ENCODE measurements at regions not wholly inside any gene's neighbourhood (a gene's known extent, or its start where the extent isn't known, plus 50 kb on each side); places are given as distances from the start of the nearest gene placed in this dataset.

DNA sequence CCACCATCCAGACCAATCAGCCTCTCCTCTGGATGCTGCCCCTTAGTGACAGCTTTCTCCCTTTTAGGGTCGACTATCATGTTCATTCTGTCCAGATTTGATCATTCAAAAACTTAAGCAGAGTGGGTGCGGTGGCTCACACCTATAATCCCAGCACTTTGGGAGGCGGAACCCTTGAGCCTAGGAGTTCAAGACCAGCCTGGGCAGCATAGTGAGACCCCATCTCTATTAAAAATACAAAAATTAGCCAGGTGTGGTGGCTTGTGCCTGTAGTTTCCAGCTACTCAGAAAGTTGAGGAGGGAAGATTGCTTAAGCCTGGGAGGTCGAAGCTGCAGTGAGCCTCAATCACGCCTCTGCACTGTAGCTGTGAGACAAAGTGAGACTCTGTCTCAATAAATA is 68.3 kb upstream of the ZCCHC2 start:
- 88 to 93% methylated on average over 5 of the region's 5 CpGs for WGBS, 2 donors

DNA sequence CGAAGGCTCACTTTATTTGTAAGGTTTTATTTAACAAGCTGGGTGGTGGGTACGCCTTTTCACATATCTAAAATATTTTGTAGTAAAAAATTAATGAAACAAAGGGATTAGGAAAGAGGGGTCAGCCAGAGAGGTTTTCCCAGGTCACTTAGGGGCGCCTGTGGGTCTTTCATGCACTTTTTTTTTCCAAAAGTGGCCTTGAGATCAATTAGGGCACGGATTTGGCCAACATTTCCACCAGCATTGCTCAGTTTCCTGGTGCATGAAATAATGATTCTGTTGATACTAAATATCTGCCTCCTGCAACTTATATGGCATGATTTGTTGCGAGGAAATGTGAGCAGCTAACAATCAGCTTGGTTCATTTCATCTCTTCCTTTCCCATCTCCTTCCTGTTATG is 67.6 kb upstream of the ZCCHC2 start:
- no peak for TF ChIP-seq EP300 (IDR thresholded peaks at IDR 0.05)
- TF ChIP-seq, protein P1, sequence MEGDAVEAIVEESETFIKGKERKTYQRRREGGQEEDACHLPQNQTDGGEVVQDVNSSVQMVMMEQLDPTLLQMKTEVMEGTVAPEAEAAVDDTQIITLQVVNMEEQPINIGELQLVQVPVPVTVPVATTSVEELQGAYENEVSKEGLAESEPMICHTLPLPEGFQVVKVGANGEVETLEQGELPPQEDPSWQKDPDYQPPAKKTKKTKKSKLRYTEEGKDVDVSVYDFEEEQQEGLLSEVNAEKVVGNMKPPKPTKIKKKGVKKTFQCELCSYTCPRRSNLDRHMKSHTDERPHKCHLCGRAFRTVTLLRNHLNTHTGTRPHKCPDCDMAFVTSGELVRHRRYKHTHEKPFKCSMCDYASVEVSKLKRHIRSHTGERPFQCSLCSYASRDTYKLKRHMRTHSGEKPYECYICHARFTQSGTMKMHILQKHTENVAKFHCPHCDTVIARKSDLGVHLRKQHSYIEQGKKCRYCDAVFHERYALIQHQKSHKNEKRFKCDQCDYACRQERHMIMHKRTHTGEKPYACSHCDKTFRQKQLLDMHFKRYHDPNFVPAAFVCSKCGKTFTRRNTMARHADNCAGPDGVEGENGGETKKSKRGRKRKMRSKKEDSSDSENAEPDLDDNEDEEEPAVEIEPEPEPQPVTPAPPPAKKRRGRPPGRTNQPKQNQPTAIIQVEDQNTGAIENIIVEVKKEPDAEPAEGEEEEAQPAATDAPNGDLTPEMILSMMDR (IDR thresholded peaks at IDR 0.05): no peak
- TF ChIP-seq POLR2A (IDR thresholded peaks at IDR 0.05): no peak
- H3K27me3 ChIP-seq: no peaks in the 10 kb centered on the region

More for the DNA sequence above, 68.3 kb upstream of the ZCCHC2 start:
- Histone ChIP-seq H3K27me3 (no peaks in the 10 kb centered on the region), H3K4me1 (peaks cover 0 to 13% (median 0%) of the 10 kb centered on the region in 4 donors), H3K4me3 (no peak overlapping the region), H3K27ac (no peak overlapping the region), H3K9me3 (no peaks in the 10 kb centered on the region), H3K36me3 (no peaks in the 10 kb centered on the region)
- no peak for DNase-seq (ENCODE audit: low spot score in 2 of 2)
- TF ChIP-seq, protein P1 (IDR thresholded peaks at IDR 0.05): no peak
- no peak for TF ChIP-seq EP300 (IDR thresholded peaks at IDR 0.05)
- TF ChIP-seq POLR2A (IDR thresholded peaks at IDR 0.05): no peak

DNA sequence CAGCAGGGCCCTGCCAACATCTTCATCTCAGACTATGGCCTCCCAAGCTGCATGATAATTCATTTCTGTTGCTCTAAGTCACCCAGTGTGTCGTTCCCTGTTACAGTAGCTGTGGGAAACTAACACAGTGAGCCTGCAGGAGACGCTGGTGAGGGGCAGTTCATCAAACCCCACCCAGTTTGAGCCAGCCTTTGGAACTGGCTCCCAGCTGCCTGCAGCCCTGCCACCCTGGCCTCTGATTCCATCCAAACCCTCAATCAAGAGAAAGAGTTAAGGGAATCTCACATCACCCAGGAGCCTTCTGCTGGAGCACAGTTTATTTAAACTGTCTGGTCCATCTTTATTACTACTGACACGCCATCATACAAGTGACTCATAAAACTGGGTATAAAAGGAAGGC is 64.9 kb upstream of the ZCCHC2 start:
- WGBS, 2 donors: 61 to 65% methylated on average over 3 of the region's 3 CpGs
- Histone ChIP-seq H3K36me3 (no peaks in the 10 kb centered on the region), H3K9me3 (no peaks in the 10 kb centered on the region), H3K27ac (no peak overlapping the region), H3K4me1 (no peaks in the 10 kb centered on the region), H3K27me3 (no peaks in the 10 kb centered on the region), H3K4me3 (no peak overlapping the region)
- TF ChIP-seq EP300 (IDR thresholded peaks at IDR 0.05) (no peak), POLR2A (IDR thresholded peaks at IDR 0.05) (no peak)
- TF ChIP-seq, protein P1 (IDR thresholded peaks at IDR 0.05): no peak
- no peak for DNase-seq (ENCODE audit: low spot score in 2 of 2)

More for the DNA sequence above, 67.6 kb upstream of the ZCCHC2 start:
- Histone ChIP-seq H3K4me1 (peaks cover 0 to 13% (median 0%) of the 10 kb centered on the region in 4 donors), H3K4me3 (no peak overlapping the region), H3K36me3 (no peaks in the 10 kb centered on the region), H3K9me3 (no peaks in the 10 kb centered on the region), H3K27ac (no peak overlapping the region)
- WGBS, 2 donors: 51 to 52% methylated on average over 5 of the region's 5 CpGs
- no peak for DNase-seq (ENCODE audit: low spot score in 2 of 2)

DNA sequence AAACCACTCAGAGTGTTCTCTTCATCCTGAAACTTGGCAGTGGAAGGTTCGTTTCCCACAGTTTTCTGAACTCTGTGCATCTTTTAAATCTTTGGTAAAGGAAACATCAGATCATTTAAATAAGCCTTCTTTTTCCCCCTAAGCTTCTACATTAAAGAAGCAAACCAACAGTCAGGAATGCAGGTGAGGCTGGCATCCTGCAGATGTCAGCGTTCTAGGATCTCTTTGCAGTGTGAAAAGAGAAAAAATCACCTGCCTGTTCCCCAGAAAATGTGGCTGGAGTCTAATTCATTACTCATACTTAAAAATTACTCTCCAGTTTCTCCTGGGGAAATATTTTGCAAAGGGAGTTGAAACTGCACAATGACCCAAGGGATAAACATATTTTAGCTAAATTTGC is 64.5 kb upstream of the ZCCHC2 start:
- no peak for DNase-seq (ENCODE audit: low spot score in 2 of 2)
- WGBS, 2 donors: 67 to 73% methylated on average over 2 of the region's 2 CpGs
- H3K4me1 ChIP-seq: no peaks in the 10 kb centered on the region
- H3K27ac ChIP-seq: no peak overlapping the region
- no peaks in the 10 kb centered on the region for H3K36me3 ChIP-seq
- no peaks in the 10 kb centered on the region for H3K9me3 ChIP-seq
- TF ChIP-seq POLR2A (IDR thresholded peaks at IDR 0.05) (no peak), EP300 (IDR thresholded peaks at IDR 0.05) (no peak)
- TF ChIP-seq, protein P1 (IDR thresholded peaks at IDR 0.05): no peak
- no peak overlapping the region for H3K4me3 ChIP-seq
- no peaks in the 10 kb centered on the region for H3K27me3 ChIP-seq

DNA sequence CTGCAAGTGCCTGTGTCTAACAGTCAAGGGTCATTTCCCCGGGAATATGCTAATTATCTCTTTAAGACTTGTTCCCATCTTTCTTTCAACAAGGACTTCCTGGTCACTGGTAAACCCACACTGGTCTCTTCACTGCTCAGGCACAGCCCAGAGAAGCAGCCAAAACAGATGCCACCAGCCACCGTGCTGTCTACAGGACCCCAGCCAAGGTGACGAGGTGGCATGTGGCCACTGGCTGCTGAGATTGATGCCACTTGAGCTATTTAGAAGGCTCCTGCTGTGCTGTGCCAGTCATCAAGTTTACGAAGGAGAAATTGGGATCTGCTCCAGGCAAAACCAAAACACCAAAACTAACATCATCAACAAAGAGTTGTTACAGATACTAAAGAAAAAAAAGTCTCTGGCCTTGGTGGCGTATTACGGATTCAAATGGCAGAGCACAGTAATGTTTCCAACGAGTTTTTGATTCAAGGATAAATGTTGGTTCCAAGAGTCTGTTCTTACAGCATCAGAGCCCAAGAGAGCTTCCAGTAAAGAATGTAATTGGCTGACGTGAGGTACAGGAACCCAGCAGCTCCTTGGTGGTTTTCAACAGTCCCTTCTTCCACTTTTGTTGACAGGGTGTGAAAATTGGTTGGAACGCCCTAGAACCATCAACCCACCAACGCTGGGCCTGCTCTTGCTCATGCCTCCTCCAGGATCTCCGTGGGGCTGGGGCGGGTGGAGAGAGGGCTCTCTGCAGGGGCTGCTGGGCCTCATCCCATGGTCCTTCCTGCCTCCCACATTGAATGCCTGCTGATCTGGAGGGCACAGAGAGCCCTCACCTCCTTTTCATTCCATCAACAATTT is 63.7 kb upstream of the ZCCHC2 start:
- no peak for DNase-seq (ENCODE audit: low spot score in 2 of 2)
- Histone ChIP-seq H3K4me3 (no peak overlapping the region), H3K9me3 (no peaks in the 10 kb centered on the region), H3K27ac (no peak overlapping the region), H3K27me3 (no peaks in the 10 kb centered on the region), H3K36me3 (no peaks in the 10 kb centered on the region), H3K4me1 (no peaks in the 10 kb centered on the region)
- TF ChIP-seq EP300 (IDR thresholded peaks at IDR 0.05): no peak
- TF ChIP-seq, protein P1 (IDR thresholded peaks at IDR 0.05): no peak
- 83 to 86% methylated on average over 12 of the region's 12 CpGs for WGBS, 2 donors
